Mesendoderm (in vitro differentiated cells): ENCODE measurements at regions not wholly inside any gene's neighbourhood (a gene's known extent, or its start where the extent isn't known, plus 50 kb on each side); places are given as distances from the start of the nearest gene placed in this dataset.

ENCODE experiments used
- DNase-seq: peaks from one replicate; pipeline ENCODE4 v3.0.0; 2013
- H2AK5ac ChIP-seq: 2 replicates; pipeline ENCODE4 v1.6.1; 2013; ENCODE audit warnings: low read length, inconsistent platforms
- H2BK120ac ChIP-seq: 2 replicates; pipeline ENCODE4 v1.6.1; 2013; ENCODE audit warnings: low read depth, mild to moderate bottlenecking, low read length, moderate library complexity, mixed read lengths
- H2BK15ac ChIP-seq: replicated peaks from 2 replicates; pipeline ENCODE4 v1.6.1; 2013; ENCODE audit warnings: low read depth, mild to moderate bottlenecking, moderate library complexity
- H2BK5ac ChIP-seq: 2 replicates; pipeline ENCODE4 v1.6.1; 2013; ENCODE audit warnings: low read length, inconsistent platforms
- H3K18ac ChIP-seq: 2 replicates; pipeline ENCODE4 v1.6.1; 2013; ENCODE audit warnings: mild to moderate bottlenecking, low read length, mixed read lengths
- H3K23ac ChIP-seq: one replicate; pipeline ENCODE4 v1.6.1; 2013; ENCODE audit warnings: low read length
- H3K27ac ChIP-seq: 2 replicates; pipeline ENCODE4 v1.5.1; 2013; ENCODE audit warnings: low read depth, mild to moderate bottlenecking, inconsistent platforms, low read length, moderate library complexity
- H3K27me3 ChIP-seq: 2 replicates; pipeline ENCODE4 v1.6.1; 2013; ENCODE audit warnings: low read length, control low read depth, mild to moderate bottlenecking, inconsistent platforms; ENCODE audit not compliant: insufficient read depth, poor library complexity
- H3K36me3 ChIP-seq: 2 replicates; pipeline ENCODE4 v1.6.1; 2013; ENCODE audit warnings: low read length, inconsistent platforms; ENCODE audit not compliant: control insufficient read depth, insufficient read depth
- H3K4ac ChIP-seq: one replicate; pipeline ENCODE4 v1.6.1; 2013; ENCODE audit warnings: low read depth, mild to moderate bottlenecking, low read length, moderate library complexity
- H3K4me1 ChIP-seq: 2 replicates; pipeline ENCODE4 v1.6.1; 2013; ENCODE audit warnings: low read depth, low read length, inconsistent platforms; ENCODE audit not compliant: control insufficient read depth
- H3K4me2 ChIP-seq: 2 replicates; pipeline ENCODE4 v1.6.1; 2013; ENCODE audit warnings: low read length
- H3K4me3 ChIP-seq: 2 replicates; pipeline ENCODE4 v1.5.1; 2013; ENCODE audit warnings: mild to moderate bottlenecking, low read length
- H3K56ac ChIP-seq: one replicate; pipeline ENCODE4 v1.6.1; 2013; ENCODE audit warnings: low read length
- H3K79me1 ChIP-seq: 2 replicates; pipeline ENCODE4 v1.6.1; 2013; ENCODE audit warnings: low read length, inconsistent platforms
- H3K79me2 ChIP-seq: 2 replicates; pipeline ENCODE4 v1.6.1; 2013; ENCODE audit warnings: mild to moderate bottlenecking, low read length; ENCODE audit not compliant: control insufficient read depth, insufficient read depth
- H3K9ac ChIP-seq: 2 replicates; pipeline ENCODE4 v1.6.1; 2013; ENCODE audit warnings: low read length, inconsistent platforms
- H4K5ac ChIP-seq: one replicate; pipeline ENCODE4 v1.6.1; 2013; ENCODE audit warnings: low read length
- H4K8ac ChIP-seq: one replicate; pipeline ENCODE4 v1.6.1; 2013; ENCODE audit warnings: low read depth, mild to moderate bottlenecking, control low read depth, low read length, moderate library complexity
- WGBS: extraction: QIAGEN DNeasy Blood & Tissue Kit; methylation state at CpG from one replicate; pipeline ENCODE4 v1.1.7; 2013; ENCODE audit warnings: low lambda C conversion rate, missing lambda C conversion rate; ENCODE audit not compliant: insufficient coverage; ENCODE audit errors: extremely low coverage; 5-methylcytosine and 5-hydroxymethylcytosine counted together

GRCh38 chr1:4375812-4376211, 278.6 kb upstream of the AJAP1 start:
- Histone ChIP-seq H3K9ac (no peak overlapping the region), H4K5ac (no peak overlapping the region), H3K79me2 (no peaks in the 10 kb centered on the region), H3K27ac (no peak overlapping the region), H2BK5ac (no peak overlapping the region), H3K4me3 (no peak overlapping the region), H3K27me3 (no peaks in the 10 kb centered on the region), H3K56ac (no peak overlapping the region), H3K36me3 (no peaks in the 10 kb centered on the region), H3K4ac (no peak overlapping the region), H2BK15ac (no peak overlapping the region), H3K4me2 (no peak overlapping the region), H3K4me1 (no peaks in the 10 kb centered on the region), H3K79me1 (no peaks in the 10 kb centered on the region), H4K8ac (no peak overlapping the region), H3K18ac (no peak overlapping the region), H3K23ac (no peak overlapping the region), H2AK5ac (no peak overlapping the region), H2BK120ac (no peak overlapping the region)
- DNase-seq, result peak; percentile 53
- no CpG with 5 or more reads among the region's 1 CpG for WGBS

DNA sequence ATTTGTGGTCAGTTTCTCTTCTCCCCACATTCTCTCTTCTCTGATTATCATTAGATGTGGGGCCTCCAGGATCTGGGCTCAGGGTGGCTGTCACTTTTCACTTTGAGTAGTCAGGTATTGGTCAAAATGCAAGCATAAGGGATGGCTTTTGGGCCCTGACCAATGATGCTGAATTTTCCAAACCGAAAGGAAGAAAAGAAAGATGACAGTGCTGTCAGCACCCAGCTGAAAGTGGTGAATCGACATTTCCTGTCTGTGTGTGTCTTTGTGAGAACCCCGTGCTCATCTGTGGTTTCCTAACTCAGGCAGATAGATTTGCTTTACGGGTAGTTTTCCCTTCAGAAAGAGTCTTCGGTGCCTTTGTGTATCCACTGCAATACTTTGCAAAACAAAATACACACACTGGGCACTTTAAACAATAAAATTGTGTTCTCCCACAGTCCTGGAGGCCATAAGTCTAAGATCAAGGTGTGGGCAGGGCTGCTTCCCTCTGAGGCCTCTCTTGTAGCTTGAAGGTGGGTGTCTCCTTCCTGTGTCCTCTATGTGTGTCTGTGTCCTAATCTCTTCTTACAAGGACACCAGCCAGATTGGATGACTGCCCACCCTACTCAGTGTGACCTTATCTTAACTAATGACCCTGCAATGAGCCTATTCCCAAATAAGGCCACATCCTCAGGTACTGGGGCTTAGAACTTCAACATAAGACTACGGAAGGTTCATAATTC, 274.8 kb upstream of the AJAP1 start:
- Histone ChIP-seq H2BK5ac (no peak overlapping the region), H3K36me3 (no peaks in the 10 kb centered on the region), H2BK15ac (no peak overlapping the region), H3K4me1 (no peaks in the 10 kb centered on the region), H3K18ac (no peak overlapping the region), H3K79me2 (no peaks in the 10 kb centered on the region), H3K27me3 (no peaks in the 10 kb centered on the region), H3K9ac (no peak overlapping the region), H3K4ac (no peak overlapping the region), H3K23ac (no peak overlapping the region), H4K5ac (no peak overlapping the region), H3K4me2 (no peak overlapping the region), H3K56ac (no peak overlapping the region), H4K8ac (no peak overlapping the region), H3K79me1 (no peaks in the 10 kb centered on the region), H3K27ac (no peak overlapping the region), H2BK120ac (no peak overlapping the region), H3K4me3 (no peak overlapping the region), H2AK5ac (no peak overlapping the region)
- DNase-seq, result no peak
- no CpG with 5 or more reads among the region's 6 CpGs for WGBS

- Histone ChIP-seq H3K79me1 (no peaks in the 10 kb centered on the region), H3K36me3 (no peaks in the 10 kb centered on the region), H2AK5ac (no peak overlapping the region), H4K5ac (no peak overlapping the region), H3K9ac (no peak overlapping the region), H4K8ac (no peak overlapping the region), H3K4ac (no peak overlapping the region), H3K4me3 (no peak overlapping the region), H3K18ac (no peak overlapping the region), H2BK120ac (no peak overlapping the region), H3K27ac (no peak overlapping the region), H3K4me1 (no peaks in the 10 kb centered on the region), H3K79me2 (no peaks in the 10 kb centered on the region), H2BK15ac (no peak overlapping the region), H3K27me3 (no peaks in the 10 kb centered on the region), H3K56ac (no peak overlapping the region), H3K4me2 (no peak overlapping the region), H3K23ac (no peak overlapping the region), H2BK5ac (no peak overlapping the region)
- no peak for DNase-seq
- no CpG with 5 or more reads among the region's 3 CpGs for WGBS
Measured at GRCh38 chr1:4380564-4381168, 273.7 kb upstream of the AJAP1 start.

DNA sequence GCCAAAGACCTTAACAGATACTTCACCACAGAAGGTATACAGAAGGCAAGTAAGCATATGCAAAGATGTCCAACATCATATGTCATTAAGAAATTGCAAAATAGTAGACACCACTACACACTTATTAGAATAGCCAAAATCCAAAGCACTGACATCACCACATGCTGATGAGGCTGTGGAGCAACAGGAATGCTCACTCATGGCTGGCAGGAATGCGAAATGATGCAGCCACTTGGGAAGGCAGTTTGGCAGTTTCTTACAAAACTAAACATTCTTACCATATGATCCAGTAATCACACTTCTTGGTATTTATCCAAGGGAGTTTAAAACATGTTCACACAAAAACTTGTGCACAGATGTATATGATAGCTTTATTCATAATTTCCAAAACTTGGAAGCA, 261.2 kb upstream of the AJAP1 start:
- Histone ChIP-seq H4K5ac (no peak overlapping the region), H3K4me1 (no peaks in the 10 kb centered on the region), H2BK15ac (no peak overlapping the region), H3K79me2 (no peaks in the 10 kb centered on the region), H3K27ac (no peak overlapping the region), H3K4me3 (no peak overlapping the region), H3K9ac (no peak overlapping the region), H3K56ac (no peak overlapping the region), H3K79me1 (no peaks in the 10 kb centered on the region), H3K36me3 (no peaks in the 10 kb centered on the region), H3K4me2 (no peak overlapping the region), H2BK120ac (no peak overlapping the region), H4K8ac (no peak overlapping the region), H3K27me3 (no peaks in the 10 kb centered on the region), H3K23ac (no peak overlapping the region), H2AK5ac (no peak overlapping the region), H3K4ac (no peak overlapping the region), H3K18ac (no peak overlapping the region), H2BK5ac (no peak overlapping the region)
- no CpG with 5 or more reads among the region's 1 CpG for WGBS
- no peak for DNase-seq

- Histone ChIP-seq H2BK5ac (no peak overlapping the region), H2AK5ac (no peak overlapping the region), H3K9ac (no peak overlapping the region), H2BK15ac (no peak overlapping the region), H3K4ac (no peak overlapping the region), H3K4me1 (no peaks in the 10 kb centered on the region), H4K8ac (no peak overlapping the region), H4K5ac (no peak overlapping the region), H3K79me1 (no peaks in the 10 kb centered on the region), H2BK120ac (no peak overlapping the region), H3K36me3 (no peaks in the 10 kb centered on the region), H3K27ac (no peak overlapping the region), H3K79me2 (no peaks in the 10 kb centered on the region), H3K27me3 (no peaks in the 10 kb centered on the region), H3K56ac (no peak overlapping the region), H3K4me3 (no peak overlapping the region), H3K23ac (no peak overlapping the region), H3K18ac (no peak overlapping the region), H3K4me2 (no peak overlapping the region)
- no CpG with 5 or more reads among the region's 8 CpGs for WGBS
- DNase-seq, result no peak
Measured at GRCh38 chr1:4394366-4394765, 260.0 kb upstream of the AJAP1 start.

DNA sequence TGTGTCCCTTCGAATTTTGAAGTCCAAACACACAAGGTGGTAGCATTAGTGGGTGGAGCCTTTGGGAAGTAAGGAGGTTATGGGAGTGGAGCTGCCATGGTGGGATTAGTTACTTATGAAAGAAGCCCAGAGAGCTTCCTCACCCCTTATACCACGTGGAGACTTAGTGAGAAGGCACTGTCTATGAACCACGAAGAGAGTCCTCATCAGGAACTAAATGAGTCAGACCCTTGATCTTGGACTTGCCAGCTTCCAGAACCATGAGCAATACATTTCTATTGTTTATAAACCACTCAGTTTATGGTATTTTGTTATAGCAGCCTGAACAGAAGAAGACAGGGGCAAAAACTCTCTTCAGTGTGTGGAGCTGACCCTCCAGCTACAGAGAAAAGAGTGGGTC, 259.3 kb upstream of the AJAP1 start:
- H3K79me2 ChIP-seq, result no peaks in the 10 kb centered on the region
- no CpG with 5 or more reads among the region's 3 CpGs for WGBS
- H3K9ac ChIP-seq, result no peak overlapping the region
- H3K27ac ChIP-seq, result no peak overlapping the region
- no peak overlapping the region for H2AK5ac ChIP-seq
- H2BK120ac ChIP-seq, result no peak overlapping the region
- no peak overlapping the region for H3K4ac ChIP-seq
- H3K79me1 ChIP-seq, result no peaks in the 10 kb centered on the region
- no peak overlapping the region for H2BK15ac ChIP-seq
- no peaks in the 10 kb centered on the region for H3K36me3 ChIP-seq
- H3K23ac ChIP-seq, result no peak overlapping the region
- DNase-seq, result no peak
- no peak overlapping the region for H3K18ac ChIP-seq
- H3K27me3 ChIP-seq, result no peaks in the 10 kb centered on the region
- H3K4me2 ChIP-seq, result no peak overlapping the region
- H2BK5ac ChIP-seq, result no peak overlapping the region
- H3K56ac ChIP-seq, result no peak overlapping the region
- no peak overlapping the region for H4K8ac ChIP-seq
- no peak overlapping the region for H3K4me3 ChIP-seq
- no peak overlapping the region for H4K5ac ChIP-seq
- no peaks in the 10 kb centered on the region for H3K4me1 ChIP-seq
